Thyroid gland (tissue), 4 donors: ENCODE measurements at regions not wholly inside any gene's neighbourhood (a gene's known extent, or its start where the extent isn't known, plus 50 kb on each side); places are given as distances from the start of the nearest gene placed in this dataset.
"Not testable (repeated sequence)": the region's sequence is repeated elsewhere in the genome, so short reads cannot be mapped to it uniquely, and the experiment has no call there.

Experiments used
- DNase-seq, 2 donors: peaks; one replicate each; pipeline ENCODE4 v3.0.0-alpha.2; 2019
- H3K27ac ChIP-seq, 3 donors: fragments of 200-600 bp; sonication (generic); 1 replicate in 2 of 3; 2 replicates in 1 of 3; pipeline ENCODE4 v1.5.1; 2016 to 2019; ENCODE audit warnings: mild to moderate bottlenecking in 1 of 3, moderate library complexity in 1 of 3
- H3K27me3 ChIP-seq: fragments of 200-600 bp; sonication (generic); one replicate; pipeline ENCODE4 v1.5.1; 2019
- H3K36me3 ChIP-seq, 2 donors: fragments of 200-600 bp; sonication (generic); one replicate each; pipeline ENCODE4 v1.5.1; 2016 to 2019
- H3K4me1 ChIP-seq, 2 donors: fragments of 200-600 bp; sonication (generic); one replicate each; pipeline ENCODE4 v1.5.1; 2017 to 2019
- H3K4me3 ChIP-seq, 3 donors: fragments of 200-600 bp; sonication (generic); replicated peaks in 1 of 3; 1 replicate in 2 of 3; 2 replicates in 1 of 3; pipeline ENCODE4 v1.5.1; 2016; ENCODE audit warnings: mild to moderate bottlenecking in 1 of 3
- H3K9me3 ChIP-seq: fragments of 200-600 bp; sonication (generic); one replicate; pipeline ENCODE4 v1.5.1; 2017
- POLR2A ChIP-seq, 2 donors: fragments of 450-650 bp; IDR thresholded peaks; one replicate each; pipeline ENCODE4 v1.6.1; 2017; ENCODE audit warnings: antibody characterized with exemption in 2 of 2, mild to moderate bottlenecking in 2 of 2, moderate library complexity in 1 of 2
- WGBS, 2 donors: methylation state at CpG; one replicate each; pipeline ENCODE4 v1.1.5; 2017; 5-methylcytosine and 5-hydroxymethylcytosine counted together
- intact Hi-C: fragments of 100-400 bp; cut with DNase I; formaldehyde crosslinking; loops from one replicate; pipeline ENCODE4 v1.15.1; 2023
- TF ChIP-seq, protein P1 (sequence below), 6 experiments: fragments of 200-600 bp in 3 of 6; fragments of 450-650 bp in 3 of 6; sonication (generic) in 3 of 6; IDR thresholded peaks; one replicate each; pipeline ENCODE4 v1.5.1; 2016 to 2019; ENCODE audit warnings: antibody characterized with exemption in 6 of 6, mild to moderate bottlenecking in 2 of 6, inconsistent platforms in 1 of 6, moderate library complexity in 1 of 6

DNA sequence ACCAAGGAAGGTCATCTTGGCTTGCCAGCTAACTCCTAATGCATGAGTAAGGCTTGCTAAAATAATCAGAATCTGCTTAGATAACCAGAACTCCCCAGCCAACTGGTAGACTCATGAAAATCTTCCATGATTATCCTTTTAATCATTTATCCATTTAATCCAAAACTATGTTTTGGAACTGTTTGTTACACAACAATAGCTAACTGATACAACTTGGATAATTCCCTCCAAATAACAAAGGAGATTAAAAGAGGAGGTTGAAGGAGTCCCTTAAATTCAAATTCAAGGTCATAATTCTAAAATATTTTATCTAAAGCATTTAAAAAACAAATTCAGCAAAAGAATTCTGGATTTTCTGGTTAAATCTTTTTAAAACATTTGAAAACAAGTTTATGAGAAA, 222.1 kb downstream of the DEPDC1B start:
- Histone ChIP-seq H3K4me3 (no peak overlapping the region), H3K27ac (no peak overlapping the region), H3K9me3 (no peaks in the 10 kb centered on the region), H3K36me3 (no peaks in the 10 kb centered on the region), H3K4me1 (no peaks in the 10 kb centered on the region), H3K27me3 (no peaks in the 10 kb centered on the region)
- intact Hi-C loops: no loop called here
- no peak for DNase-seq
- TF ChIP-seq POLR2A (IDR thresholded peaks at IDR 0.05): no peak
- TF ChIP-seq, protein P1, sequence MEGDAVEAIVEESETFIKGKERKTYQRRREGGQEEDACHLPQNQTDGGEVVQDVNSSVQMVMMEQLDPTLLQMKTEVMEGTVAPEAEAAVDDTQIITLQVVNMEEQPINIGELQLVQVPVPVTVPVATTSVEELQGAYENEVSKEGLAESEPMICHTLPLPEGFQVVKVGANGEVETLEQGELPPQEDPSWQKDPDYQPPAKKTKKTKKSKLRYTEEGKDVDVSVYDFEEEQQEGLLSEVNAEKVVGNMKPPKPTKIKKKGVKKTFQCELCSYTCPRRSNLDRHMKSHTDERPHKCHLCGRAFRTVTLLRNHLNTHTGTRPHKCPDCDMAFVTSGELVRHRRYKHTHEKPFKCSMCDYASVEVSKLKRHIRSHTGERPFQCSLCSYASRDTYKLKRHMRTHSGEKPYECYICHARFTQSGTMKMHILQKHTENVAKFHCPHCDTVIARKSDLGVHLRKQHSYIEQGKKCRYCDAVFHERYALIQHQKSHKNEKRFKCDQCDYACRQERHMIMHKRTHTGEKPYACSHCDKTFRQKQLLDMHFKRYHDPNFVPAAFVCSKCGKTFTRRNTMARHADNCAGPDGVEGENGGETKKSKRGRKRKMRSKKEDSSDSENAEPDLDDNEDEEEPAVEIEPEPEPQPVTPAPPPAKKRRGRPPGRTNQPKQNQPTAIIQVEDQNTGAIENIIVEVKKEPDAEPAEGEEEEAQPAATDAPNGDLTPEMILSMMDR (IDR thresholded peaks at IDR 0.05): no peak

DNA sequence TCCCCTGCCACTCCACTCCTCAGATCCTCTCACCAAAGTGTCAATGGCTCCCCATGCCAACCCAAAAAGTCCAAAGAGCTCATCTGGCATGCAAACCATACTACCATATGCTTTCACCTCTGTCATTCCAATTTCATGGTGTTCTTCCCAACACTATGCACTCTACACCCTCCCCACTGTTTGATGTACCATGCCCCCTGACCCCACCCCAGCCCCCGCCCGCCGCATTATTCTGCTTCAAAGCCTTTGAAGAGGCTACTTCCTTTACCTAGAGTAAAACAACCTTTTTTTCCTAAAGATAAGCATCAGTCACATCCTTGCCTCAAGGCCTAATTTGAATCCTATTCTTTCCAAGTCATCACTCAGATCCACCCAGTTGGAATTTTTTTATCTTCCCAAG, 226.3 kb downstream of the DEPDC1B start:
- DNase-seq: no peak
- Histone ChIP-seq H3K27me3 (no peaks in the 10 kb centered on the region), H3K27ac (no peak overlapping the region), H3K4me1 (no peaks in the 10 kb centered on the region), H3K9me3 (no peaks in the 10 kb centered on the region), H3K36me3 (no peaks in the 10 kb centered on the region), H3K4me3 (no peak overlapping the region)
- intact Hi-C loops: no loop called here
- TF ChIP-seq, protein P1 (IDR thresholded peaks at IDR 0.05): no peak
- no peak for TF ChIP-seq POLR2A (IDR thresholded peaks at IDR 0.05)
- 72 to 76% methylated on average over 3 of the region's 3 CpGs for WGBS, 2 donors

DNA sequence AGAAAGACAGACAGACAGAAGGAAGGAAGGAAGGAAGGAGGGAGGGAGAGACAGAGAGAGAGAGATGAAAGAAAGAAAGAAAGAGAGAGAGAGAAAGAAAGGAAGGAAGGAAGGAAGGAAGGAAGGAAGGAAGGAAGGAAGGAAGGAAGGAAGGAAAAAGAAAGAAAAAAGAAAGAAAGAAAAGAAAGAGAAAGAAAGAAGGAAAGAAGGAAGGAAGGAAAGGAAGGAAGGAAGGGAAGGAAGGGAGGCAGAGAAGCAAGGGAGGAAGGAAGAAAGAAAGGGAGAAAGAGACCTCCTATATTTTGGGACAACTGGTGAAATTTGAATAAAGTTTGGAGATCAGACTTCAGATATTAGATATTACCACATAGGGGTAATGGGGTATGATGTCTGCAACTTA, 226.9 kb downstream of the DEPDC1B start:
- H3K27ac ChIP-seq, H3K4me3 ChIP-seq, H3K4me1 ChIP-seq, intact Hi-C loops, DNase-seq, H3K27me3 ChIP-seq, H3K9me3 ChIP-seq, H3K36me3 ChIP-seq: not testable (repeated sequence)

DNA sequence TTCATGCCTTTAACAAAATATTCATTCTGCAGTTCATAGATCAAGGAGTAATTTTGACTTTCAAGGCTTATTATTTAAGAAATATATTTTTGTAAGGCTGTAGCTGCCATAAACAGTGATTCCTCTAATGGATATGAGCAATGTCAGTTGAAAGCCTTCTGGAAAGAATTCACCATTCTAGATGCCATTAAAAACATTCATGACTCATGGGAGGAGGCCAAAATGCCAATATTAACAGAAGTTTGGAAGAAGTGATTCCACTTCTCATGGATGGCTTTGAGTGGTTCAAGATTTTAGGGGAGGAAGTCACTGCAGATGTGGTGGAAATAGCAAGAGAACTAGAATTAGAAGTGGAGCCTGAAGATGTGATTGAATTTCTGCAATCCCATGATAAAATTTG, 229.1 kb downstream of the DEPDC1B start:
- no peaks in the 10 kb centered on the region for H3K36me3 ChIP-seq
- no peak for DNase-seq
- no peaks in the 10 kb centered on the region for H3K4me1 ChIP-seq
- H3K4me3 ChIP-seq: no peak overlapping the region
- intact Hi-C loops: no loop called here
- H3K27me3 ChIP-seq: no peaks in the 10 kb centered on the region
- H3K9me3 ChIP-seq: no peaks in the 10 kb centered on the region
- no peak overlapping the region for H3K27ac ChIP-seq
- TF ChIP-seq, protein P1 (IDR thresholded peaks at IDR 0.05): no peak
- no peak for TF ChIP-seq POLR2A (IDR thresholded peaks at IDR 0.05)

DNA sequence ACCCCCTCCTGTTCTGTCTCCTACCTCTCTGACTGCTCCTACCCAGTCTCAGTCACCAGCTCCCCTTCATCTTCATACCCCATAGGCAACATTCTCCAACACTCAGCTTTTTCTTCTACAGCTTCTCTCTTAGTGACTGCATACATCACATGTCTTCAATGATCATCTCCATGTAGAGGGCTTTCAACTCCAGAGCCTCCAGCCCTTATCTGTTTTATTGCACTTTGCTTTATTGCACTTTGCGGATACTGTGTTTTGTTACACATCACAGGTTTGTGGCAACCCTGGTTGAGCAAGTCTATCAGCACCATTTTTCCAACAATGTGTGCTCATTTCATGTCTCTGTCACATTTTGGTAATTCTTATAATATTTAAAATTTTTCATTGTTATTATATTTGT, 230.7 kb downstream of the DEPDC1B start:
- Histone ChIP-seq H3K4me3 (no peak overlapping the region), H3K27ac (no peak overlapping the region), H3K4me1 (no peaks in the 10 kb centered on the region), H3K9me3 (no peaks in the 10 kb centered on the region), H3K36me3 (no peaks in the 10 kb centered on the region), H3K27me3 (no peaks in the 10 kb centered on the region)
- intact Hi-C loops: no loop called here
- 96% methylated on average over 1 of the region's 1 CpG for WGBS, 2 donors
- DNase-seq: no peak
- no peak for TF ChIP-seq POLR2A (IDR thresholded peaks at IDR 0.05)
- TF ChIP-seq, protein P1 (IDR thresholded peaks at IDR 0.05): no peak

DNA sequence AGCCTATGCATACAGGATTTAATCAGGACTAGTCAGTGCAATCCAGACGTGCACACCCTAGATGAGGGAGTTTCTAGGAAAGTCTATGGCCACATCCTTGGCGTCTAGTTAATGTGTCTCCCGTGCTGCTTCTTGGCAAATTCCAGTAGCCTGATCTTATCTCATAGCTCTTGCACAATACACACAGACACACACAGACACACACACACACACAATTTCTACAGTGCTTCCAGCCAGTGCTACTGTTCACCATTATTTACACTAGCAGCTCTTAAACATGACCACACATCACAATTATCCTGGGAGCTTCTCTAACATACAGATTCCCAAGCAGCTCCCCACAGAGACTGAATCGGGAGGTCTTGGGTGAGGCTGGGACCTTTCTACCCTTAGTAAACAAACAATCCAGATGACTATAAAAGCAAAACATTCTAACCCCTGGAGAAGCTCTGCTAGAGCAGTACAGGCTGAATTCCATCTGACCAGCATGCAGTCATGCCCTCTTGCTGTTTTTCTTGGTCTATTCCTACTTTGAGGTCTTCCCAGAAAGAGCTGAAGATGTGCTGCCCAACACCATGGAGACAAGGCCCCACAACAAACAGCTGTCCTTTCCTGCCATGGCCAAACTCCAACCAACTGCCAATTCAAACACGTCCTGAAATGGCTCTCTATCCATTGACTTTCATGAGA, 236.6 kb downstream of the DEPDC1B start:
- no peak for DNase-seq
- intact Hi-C loops: no loop called here
- no peak for TF ChIP-seq POLR2A (IDR thresholded peaks at IDR 0.05)
- TF ChIP-seq, protein P1 (IDR thresholded peaks at IDR 0.05): no peak
- Histone ChIP-seq H3K27ac (no peak overlapping the region), H3K4me3 (no peak overlapping the region), H3K9me3 (no peaks in the 10 kb centered on the region), H3K4me1 (peaks cover 0 to 3% of the 10 kb centered on the region in 2 donors), H3K36me3 (no peaks in the 10 kb centered on the region), H3K27me3 (no peaks in the 10 kb centered on the region)
- 52 to 58% methylated on average over 5 of the region's 5 CpGs for WGBS, 2 donors
